ENCODE measurements at regions not wholly inside any gene's neighbourhood (a gene's known extent, or its start where the extent isn't known, plus 50 kb on each side); places are given as distances from the start of the nearest gene placed in this dataset.
"Not testable (repeated sequence)": the region's sequence is repeated elsewhere in the genome, so short reads cannot be mapped to it uniquely, and the experiment has no call there.

DNA sequence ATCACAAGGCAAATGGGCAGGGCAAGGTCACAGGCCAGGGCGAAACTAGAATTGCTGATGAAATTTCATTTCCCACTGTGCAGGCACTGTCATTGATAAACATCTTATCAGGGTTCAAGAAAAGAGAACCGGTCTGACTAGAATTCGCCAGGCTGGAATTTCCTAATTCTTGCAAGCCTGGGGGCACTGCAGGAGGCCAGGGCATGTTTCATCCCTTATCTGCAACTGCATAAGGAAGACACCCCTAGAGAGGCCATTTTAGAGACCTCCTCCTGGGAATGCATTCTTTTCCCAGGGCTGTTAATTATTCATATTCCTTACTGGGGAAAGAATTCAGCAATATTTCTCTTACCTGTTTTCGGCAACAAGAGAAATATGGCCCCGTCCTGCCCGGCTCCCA is 266.2 kb upstream of the CYLC2 start:
- no peak for DNase-seq (ENCODE audit: low read depth in 2 of 2)

- no peak for DNase-seq (ENCODE audit: low read depth in 2 of 2)
Measured at GRCh38 chr9:102714184-102714583, 280.9 kb upstream of the CYLC2 start.

DNA sequence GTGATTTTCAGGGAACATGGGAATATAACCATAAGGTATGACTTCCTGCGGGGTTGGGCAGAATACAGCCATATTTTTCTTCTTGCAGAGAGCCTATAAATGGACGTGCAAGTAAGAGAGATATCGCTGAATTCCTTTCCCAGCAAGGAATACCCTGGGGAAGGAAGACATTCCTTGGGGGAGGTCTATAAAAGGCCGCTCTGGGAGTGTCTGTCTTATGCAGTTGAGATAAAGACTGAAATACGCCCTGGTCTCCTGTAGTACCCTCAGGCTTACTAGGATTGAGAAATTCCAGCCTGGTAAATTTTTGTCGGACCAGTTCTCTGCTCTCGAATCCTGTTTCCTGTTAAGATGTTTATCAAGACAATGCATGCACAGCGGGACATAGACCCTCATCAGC is 282.2 kb upstream of the CYLC2 start:
- DNase-seq (ENCODE audit: low read depth in 2 of 2) = not testable (repeated sequence)

DNA sequence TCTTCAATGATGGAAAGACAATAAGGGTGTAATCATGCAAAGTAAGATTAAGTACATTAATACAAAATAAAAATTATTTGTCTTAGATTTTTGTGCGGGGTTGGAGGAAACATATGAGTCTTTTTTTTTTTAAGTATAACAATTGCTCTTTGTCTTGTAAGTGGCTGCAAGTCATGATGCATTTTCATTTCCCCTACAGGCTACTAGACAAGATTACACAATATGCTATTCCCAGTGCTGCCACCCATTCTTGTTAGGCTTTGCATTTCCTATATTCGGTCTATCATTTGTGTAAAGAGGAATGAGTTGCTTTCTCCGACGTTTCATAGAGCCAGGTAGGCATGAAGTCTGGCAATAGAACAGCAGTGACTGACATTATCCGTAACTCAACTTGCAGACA is 294.2 kb upstream of the CYLC2 start:
- DNase-seq (ENCODE audit: low read depth in 2 of 2) = no peak

DNA sequence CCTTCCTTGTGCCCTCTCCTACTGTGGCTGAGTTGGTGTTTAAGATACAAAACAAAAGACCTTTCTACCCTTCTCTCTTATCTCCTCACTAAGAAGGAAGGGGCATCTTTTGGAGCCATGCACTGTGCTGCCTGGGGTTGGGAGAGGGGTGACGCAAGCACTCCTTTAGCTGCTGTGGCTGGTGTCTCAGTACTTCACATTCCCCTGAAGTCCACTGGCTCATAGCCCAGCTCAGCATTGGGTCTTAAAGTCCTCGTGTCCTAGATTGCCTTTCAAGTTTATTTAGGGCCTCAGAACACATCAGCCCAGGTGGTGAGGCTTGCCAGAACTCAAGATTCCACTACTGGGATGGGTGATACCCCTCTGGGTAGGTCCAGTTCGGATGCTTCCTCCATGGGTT is 325.9 kb upstream of the CYLC2 start:
- no peak for DNase-seq (ENCODE audit: low read depth in 2 of 2)

- no peak for DNase-seq (ENCODE audit: low read depth in 2 of 2)
Measured at GRCh38 chr9:102652471-102652870, 342.7 kb upstream of the CYLC2 start.

DNA sequence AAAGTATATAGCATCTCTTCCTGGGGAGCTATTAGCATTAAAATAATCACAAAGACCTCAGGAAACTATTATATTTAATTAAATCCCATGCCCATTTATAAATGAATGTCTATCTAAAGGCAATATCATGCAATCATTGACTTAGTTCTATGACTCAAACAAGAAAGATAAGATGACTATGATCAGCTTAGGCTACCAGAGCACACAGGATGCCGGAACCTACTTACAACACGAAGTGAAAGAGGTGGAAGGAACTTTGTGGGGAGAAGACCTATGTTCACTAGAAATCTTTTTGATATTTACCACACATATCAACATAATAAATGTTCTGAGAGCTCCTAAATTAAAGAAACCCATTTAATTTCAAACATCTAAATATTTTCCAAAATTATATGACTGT is 344.2 kb upstream of the CYLC2 start:
- no peak for DNase-seq (ENCODE audit: low read depth in 2 of 2)

DNA sequence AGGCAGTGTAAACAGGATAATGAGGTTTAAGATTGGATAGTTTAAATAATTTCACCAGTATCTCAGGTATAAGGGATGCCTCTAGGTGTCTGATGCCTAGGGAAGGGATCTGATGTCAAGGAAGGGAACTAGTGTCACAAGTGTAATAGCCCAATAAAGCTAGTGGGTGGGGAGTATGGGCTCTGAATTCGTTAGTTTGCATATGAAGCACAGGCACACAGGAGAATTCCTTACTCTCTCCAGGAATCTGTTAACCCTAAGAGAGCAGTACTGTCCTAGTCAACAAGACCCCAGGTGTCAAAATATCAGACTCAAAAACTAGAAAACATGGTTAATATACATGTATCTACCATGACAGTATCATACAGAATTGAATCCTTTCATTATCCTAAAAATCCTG is 352.5 kb upstream of the CYLC2 start:
- DNase-seq (ENCODE audit: low read depth in 2 of 2) = no peak

DNA sequence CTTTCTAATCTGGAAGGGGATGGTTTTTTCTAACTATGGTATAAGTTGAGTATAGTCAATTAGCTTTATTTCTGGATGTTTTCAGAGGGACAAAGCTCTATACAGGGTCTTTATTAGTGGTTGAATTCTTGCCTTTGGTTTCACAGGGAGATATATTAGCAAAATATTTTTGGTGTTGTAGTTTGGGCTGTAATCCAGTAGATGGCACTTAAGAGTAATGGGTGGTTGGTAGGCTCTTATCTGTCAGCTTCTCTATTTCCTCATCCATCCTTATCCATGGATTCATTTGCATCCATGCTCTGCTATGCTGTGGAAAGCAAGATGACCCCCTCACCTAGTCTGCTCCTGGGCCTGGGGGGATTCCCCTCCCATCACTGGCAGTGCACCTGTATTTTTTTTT is 363.6 kb upstream of the CYLC2 start:
- DNase-seq (ENCODE audit: low read depth in 2 of 2) = no peak

GRCh38 chr9:102609461-102609860 is 385.7 kb upstream of the CYLC2 start:
- DNase-seq (ENCODE audit: low read depth in 2 of 2) = no peak

GRCh38 chr9:102603198-102604195 is 391.6 kb upstream of the CYLC2 start:
- DNase-seq (ENCODE audit: low read depth in 2 of 2) = not testable (repeated sequence)

DNA sequence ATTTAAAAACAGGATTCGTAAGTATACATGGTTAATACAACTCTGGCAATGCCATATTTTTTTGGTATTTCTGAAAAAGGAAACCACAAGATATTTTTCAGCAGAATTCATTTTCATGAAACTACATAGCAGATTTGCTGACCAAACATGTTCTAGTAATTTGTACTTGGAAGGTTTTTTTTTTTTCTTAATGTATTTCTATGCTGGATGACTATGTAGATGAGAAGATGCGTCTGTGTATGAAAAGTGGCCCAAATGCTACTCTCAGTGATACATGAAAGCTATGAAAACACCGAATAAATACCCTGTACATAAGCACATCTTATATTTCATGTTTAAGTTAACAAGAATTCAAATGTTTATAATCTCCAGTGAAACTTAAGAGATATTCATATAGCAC is 400.9 kb upstream of the CYLC2 start:
- no peak for DNase-seq (ENCODE audit: low read depth in 2 of 2)

DNA sequence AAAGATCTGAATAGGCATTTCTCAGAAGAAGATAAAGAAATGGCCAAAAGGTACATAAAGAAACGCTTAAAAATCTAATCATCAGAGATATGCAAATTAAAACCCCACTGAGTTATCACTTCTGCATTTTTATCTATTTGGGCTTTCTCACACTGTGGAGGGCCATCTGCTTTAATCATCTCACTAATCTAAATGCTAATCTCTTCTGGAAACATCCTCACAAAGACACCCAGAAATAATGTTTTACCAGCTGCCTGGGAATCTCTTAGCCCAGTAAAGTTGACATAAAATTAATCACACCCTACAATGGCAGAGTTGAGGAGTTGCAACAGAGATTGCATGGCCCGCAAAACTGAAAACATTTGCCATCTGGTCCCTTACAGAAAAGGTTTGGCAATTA is 407.9 kb upstream of the CYLC2 start:
- no peak for DNase-seq (ENCODE audit: low read depth in 2 of 2)

- no peak for DNase-seq (ENCODE audit: low read depth in 2 of 2)
Measured at GRCh38 chr9:102569436-102569835, 425.7 kb upstream of the CYLC2 start.

DNA sequence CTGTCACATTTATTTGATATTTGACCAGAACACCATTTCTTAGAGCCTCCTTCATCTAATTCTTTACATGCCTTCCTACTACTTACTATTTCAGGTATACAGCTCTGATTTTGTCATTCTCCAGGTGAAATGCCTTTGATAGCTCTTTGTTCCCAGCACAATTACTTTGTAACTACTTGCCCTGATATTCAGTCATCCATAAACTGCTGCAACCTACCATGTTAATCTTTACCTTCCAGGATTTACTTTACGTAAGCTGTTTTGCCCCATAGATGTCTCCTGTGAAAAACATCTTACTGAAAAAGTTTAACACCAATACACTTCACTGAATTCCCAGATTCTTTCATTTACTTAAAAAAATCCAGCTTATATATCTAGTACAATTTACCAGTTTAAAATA is 443.8 kb upstream of the CYLC2 start:
- DNase-seq (ENCODE audit: low read depth in 2 of 2) = no peak

DNA sequence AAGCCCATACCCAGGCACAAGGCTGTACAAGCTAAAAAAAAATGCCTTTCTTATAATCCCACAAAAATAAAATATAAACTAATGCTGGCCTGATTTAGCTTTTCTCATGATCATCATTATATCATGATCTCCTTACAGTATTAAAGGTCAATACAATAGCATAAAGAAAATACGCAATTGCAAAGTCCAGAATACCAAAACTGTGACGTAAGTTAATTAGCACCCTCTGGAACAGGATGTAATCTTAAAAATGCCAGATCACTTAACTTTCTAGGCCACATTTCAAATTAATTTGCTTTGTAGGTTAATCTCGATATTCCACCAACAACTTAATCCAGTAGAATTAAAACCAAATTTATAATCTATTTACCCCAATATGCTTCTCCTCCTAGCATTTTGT is 444.2 kb upstream of the CYLC2 start:
- no peak for DNase-seq (ENCODE audit: low read depth in 2 of 2)

DNA sequence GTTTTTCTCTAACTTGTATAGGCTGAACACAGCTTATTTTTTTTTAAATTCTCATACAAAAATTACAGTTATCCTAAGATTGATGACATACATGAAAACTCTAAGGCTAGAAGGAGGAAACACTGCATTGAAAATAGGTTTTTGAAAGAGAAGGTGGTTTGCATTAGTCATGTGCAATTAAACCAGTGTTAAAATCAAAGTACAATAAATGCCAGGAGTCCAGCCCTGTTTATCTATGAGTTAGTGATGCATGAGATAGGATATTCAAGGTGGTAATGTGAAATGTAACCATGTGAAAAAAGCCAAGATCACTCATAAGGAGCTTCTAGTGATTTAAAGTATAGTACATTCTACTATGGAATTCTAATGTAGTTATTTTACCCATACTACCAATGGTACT is 444.9 kb upstream of the CYLC2 start:
- DNase-seq (ENCODE audit: low read depth in 2 of 2) = no peak

DNA sequence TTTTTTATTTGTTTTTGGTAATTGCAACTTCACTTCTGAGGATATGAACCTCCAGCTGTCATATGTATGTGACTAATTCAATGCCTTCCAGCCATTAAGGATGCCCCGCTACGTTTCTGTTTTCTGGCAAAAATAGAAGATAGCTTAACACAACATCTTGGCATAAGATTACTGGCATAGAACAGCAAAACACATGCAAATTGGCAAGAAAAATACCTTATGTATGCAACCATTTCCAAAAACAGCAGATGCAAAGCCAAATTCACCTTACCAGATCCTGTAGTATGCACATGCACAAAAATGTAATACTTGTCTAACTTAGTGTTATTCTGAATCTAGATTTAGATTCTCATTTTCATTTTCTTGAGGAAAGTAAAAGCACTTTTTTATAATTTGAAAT is 461.1 kb upstream of the CYLC2 start:
- no peak for DNase-seq (ENCODE audit: low read depth in 2 of 2)

DNA sequence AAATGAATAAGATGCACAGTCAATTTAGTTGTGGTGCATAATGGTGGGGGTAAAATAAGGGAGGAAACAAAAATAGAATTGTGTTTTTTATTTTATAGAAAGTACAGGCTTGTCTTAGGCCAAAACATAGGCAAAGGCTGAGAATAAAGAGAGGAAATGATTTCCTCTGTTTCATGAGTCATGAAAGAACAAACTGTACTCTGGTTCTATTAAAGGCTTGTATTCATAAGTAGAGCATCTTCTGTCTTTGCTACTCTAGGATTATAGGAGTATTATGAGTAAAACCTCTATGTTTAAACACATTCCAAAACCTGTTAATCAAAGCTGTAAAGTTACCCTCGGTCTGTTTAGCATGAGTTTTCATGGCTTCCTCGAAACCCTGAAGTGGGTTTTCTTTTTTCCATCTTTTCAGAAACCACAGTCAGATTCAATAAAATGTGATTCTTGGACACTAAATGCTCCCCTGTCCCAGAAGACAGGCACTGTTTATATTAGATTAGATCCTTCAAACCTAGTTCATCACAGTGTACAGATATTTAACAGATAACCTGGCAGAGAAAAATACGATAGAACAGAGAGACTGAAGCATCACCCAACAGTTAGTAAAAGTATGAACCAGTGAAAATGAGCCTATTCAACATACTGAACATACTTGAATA is 473.9 kb upstream of the CYLC2 start:
- no peak for DNase-seq (ENCODE audit: low read depth in 2 of 2)

- no peak for DNase-seq (ENCODE audit: low read depth in 2 of 2)
Measured at GRCh38 chr9:102519423-102519822, 475.7 kb upstream of the CYLC2 start.

DNA sequence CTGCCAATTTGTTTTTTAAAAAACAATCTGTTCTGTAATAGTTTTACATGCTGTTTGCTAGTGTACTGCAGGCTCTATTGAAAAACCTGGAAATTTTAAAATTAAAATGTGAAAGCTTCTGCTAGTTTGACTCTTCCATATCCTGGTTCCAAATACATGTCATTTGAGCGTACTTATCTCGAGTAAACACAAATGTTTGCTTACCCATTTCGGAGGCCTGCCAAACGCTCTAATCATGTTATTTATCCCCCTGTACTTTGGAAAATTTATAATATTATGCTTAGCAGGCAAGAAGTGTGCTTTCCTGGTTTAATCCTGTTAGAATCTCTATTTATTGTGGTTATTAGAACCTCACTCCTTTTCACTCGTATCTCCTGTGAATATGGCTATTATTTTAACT is 476.8 kb upstream of the CYLC2 start:
- no peak for DNase-seq (ENCODE audit: low read depth in 2 of 2)

- DNase-seq (ENCODE audit: low read depth in 2 of 2) = no peak
Measured at GRCh38 chr9:102514541-102514940, 480.6 kb upstream of the CYLC2 start.

DNA sequence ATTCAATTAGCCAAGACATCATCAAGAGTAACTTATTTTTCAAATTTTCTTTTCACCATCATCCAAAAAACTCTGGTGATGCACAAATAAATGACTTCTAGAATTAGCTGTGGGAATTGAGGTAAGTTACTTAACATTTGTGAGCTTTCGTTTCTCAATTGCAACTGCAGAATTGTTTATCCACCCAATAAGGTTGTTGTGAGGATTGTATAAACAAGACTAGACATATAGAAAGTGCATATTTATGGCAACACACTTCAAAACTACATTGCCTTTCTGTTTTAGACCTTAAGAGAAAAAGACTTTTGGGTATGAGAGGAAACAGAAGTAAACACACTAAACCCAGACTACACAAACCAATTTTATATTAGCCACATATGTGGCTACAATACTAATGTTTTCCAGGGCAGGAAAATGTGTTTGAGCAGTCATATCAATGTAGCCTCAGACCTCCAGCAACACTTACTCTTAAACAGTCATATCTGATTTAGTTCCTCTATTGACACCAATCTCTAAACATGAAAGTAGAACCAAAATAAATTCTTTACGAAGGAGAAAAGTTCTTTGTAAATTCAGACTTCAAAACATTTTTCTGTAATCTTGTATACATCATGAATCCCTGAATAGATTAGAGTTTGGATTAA is 488.0 kb upstream of the CYLC2 start:
- DNase-seq (ENCODE audit: low read depth in 2 of 2) = no peak

Measured in stimulated activated CD4-positive, alpha-beta T cell treated with anti-CD3 and anti-CD28 coated beads, Interleukin-4, amount 100 ng/mL, for 48 hours (primary cell).